ENCODE measurements at regions not wholly inside any gene's neighbourhood (a gene's known extent, or its start where the extent isn't known, plus 50 kb on each side); places are given as distances from the start of the nearest gene placed in this dataset.
"Not testable (repeated sequence)": the region's sequence is repeated elsewhere in the genome, so short reads cannot be mapped to it uniquely, and the experiment has no call there.

- DNase-seq (ENCODE audit: low read depth in 4 of 4, low spot score in 3 of 4): no peak
Measured at GRCh38 chr22:49349841-49350381, 477.8 kb downstream of the BRD1 start.

GRCh38 chr22:49349181-49349835 is 478.4 kb downstream of the BRD1 start:
- no peak for DNase-seq (ENCODE audit: low read depth in 4 of 4, low spot score in 3 of 4)

GRCh38 chr22:49348631-49349030 is 479.0 kb downstream of the BRD1 start:
- DNase-seq (ENCODE audit: low read depth in 4 of 4, low spot score in 3 of 4): no peak

- no peak for DNase-seq (ENCODE audit: low read depth in 4 of 4, low spot score in 3 of 4)
Measured at GRCh38 chr22:49347376-49347775, 480.3 kb downstream of the BRD1 start.

GRCh38 chr22:49345896-49346295 is 481.8 kb downstream of the BRD1 start:
- no peak for DNase-seq (ENCODE audit: low read depth in 4 of 4, low spot score in 3 of 4)

- peak in 1 of 4 donors; percentile 9 for DNase-seq (ENCODE audit: low read depth in 4 of 4, low spot score in 3 of 4)
Measured at GRCh38 chr22:49344656-49345055, 483.0 kb downstream of the BRD1 start.

- DNase-seq (ENCODE audit: low read depth in 4 of 4, low spot score in 3 of 4): no peak
Measured at GRCh38 chr22:49344161-49344560, 483.5 kb downstream of the BRD1 start.

- DNase-seq (ENCODE audit: low read depth in 4 of 4, low spot score in 3 of 4): no peak
Measured at GRCh38 chr22:49340406-49340805, 487.3 kb downstream of the BRD1 start.

- DNase-seq (ENCODE audit: low read depth in 4 of 4, low spot score in 3 of 4): not testable (repeated sequence)
Measured at GRCh38 chr22:49336483-49336882, 491.2 kb downstream of the BRD1 start.

- DNase-seq (ENCODE audit: low read depth in 4 of 4, low spot score in 3 of 4): no peak
Measured at GRCh38 chr22:49334976-49335375, 492.7 kb downstream of the BRD1 start.

GRCh38 chr22:49334449-49334789 is 493.3 kb downstream of the BRD1 start:
- DNase-seq (ENCODE audit: low read depth in 4 of 4, low spot score in 3 of 4): no peak

- DNase-seq (ENCODE audit: low read depth in 4 of 4, low spot score in 3 of 4): no peak
Measured at GRCh38 chr22:49333206-49333605, 494.5 kb downstream of the BRD1 start.

GRCh38 chr22:49332691-49333090 is 495.0 kb downstream of the BRD1 start:
- no peak for DNase-seq (ENCODE audit: low read depth in 4 of 4, low spot score in 3 of 4)

- no peak for DNase-seq (ENCODE audit: low read depth in 4 of 4, low spot score in 3 of 4)
Measured at GRCh38 chr22:49331878-49332277, 495.8 kb downstream of the BRD1 start.

GRCh38 chr22:49331223-49331815 is 496.4 kb downstream of the BRD1 start:
- no peak for DNase-seq (ENCODE audit: low read depth in 4 of 4, low spot score in 3 of 4)

- no peak for DNase-seq (ENCODE audit: low read depth in 4 of 4, low spot score in 3 of 4)
Measured at GRCh38 chr22:49330421-49331222, 497.1 kb downstream of the BRD1 start.

GRCh38 chr22:49329636-49330035 is 498.0 kb downstream of the BRD1 start:
- no peak for DNase-seq (ENCODE audit: low read depth in 4 of 4, low spot score in 3 of 4)

- no peak for DNase-seq (ENCODE audit: low read depth in 4 of 4, low spot score in 3 of 4)
Measured at GRCh38 chr22:49328630-49329405, 498.9 kb downstream of the BRD1 start.

- DNase-seq (ENCODE audit: low read depth in 4 of 4, low spot score in 3 of 4): no peak
Measured at GRCh38 chr22:49328118-49328475, 499.6 kb downstream of the BRD1 start.

- DNase-seq (ENCODE audit: low read depth in 4 of 4, low spot score in 3 of 4): no peak
Measured at GRCh38 chr22:49327411-49328117, 500.1 kb downstream of the BRD1 start.
